H1 (cell line): ENCODE measurements at regions not wholly inside any gene's neighbourhood (a gene's known extent, or its start where the extent isn't known, plus 50 kb on each side); places are given as distances from the start of the nearest gene placed in this dataset.

Experiments used
- CTCF ChIA-PET: fragments of 300-600 bp; sonication (Branson Sonifier 250); formaldehyde crosslinking; loops from one replicate; lab custom pipeline; 2021; ENCODE audit not compliant: partially characterized antibody; lab: Charles Lee
- POLR2A ChIA-PET: fragments of 300-600 bp; sonication (Branson Sonifier 250); formaldehyde crosslinking; loops from one replicate; lab custom pipeline; 2021; ENCODE audit warnings: inconsistent platforms; ENCODE audit not compliant: partially characterized antibody; lab: Charles Lee
- DNase-seq, 2 experiments: peaks; one replicate each; pipeline versions ENCODE4 v3.0.0 to v3.0.0-alpha.2; 2010 to 2022; ENCODE audit warnings: low spot score in 2 of 2, low read depth in 1 of 2, mixed read lengths in 1 of 2
- FAIRE-seq: peaks from 2 replicates; lab custom pipeline; 2011; peaks lifted over from hg19 to GRCh38; lab: Jason Lieb, UNC
- H2AFZ ChIP-seq: 2 replicates; pipeline ENCODE4 v1.8.1; 2012; ENCODE audit warnings: low read length, inconsistent platforms
- H2AK5ac ChIP-seq: 2 replicates; pipeline ENCODE4 v1.6.1; 2013; ENCODE audit warnings: low read depth, low read length
- H2BK120ac ChIP-seq: replicated peaks from 2 replicates; pipeline ENCODE3; 2013; ENCODE audit warnings: low read depth, low read length, inconsistent platforms
- H2BK12ac ChIP-seq: 2 replicates; pipeline ENCODE4 v1.6.1; 2013; ENCODE audit warnings: low read depth, low read length
- H2BK15ac ChIP-seq: 2 replicates; pipeline ENCODE4 v1.6.1; 2013; ENCODE audit warnings: low read length
- H2BK20ac ChIP-seq: 2 replicates; pipeline ENCODE4 v1.6.1; 2013; ENCODE audit warnings: low read length
- H2BK5ac ChIP-seq: 2 replicates; pipeline ENCODE4 v1.6.1; 2013; ENCODE audit warnings: low read depth, low read length
- H3K14ac ChIP-seq: 2 replicates; pipeline ENCODE4 v1.6.1; 2013; ENCODE audit warnings: inconsistent platforms; ENCODE audit not compliant: insufficient read length
- H3K18ac ChIP-seq: 2 replicates; pipeline ENCODE4 v1.6.1; 2013; ENCODE audit warnings: low read length; ENCODE audit errors: extremely low read depth
- H3K23ac ChIP-seq: 2 replicates; pipeline ENCODE4 v1.6.1; 2013; ENCODE audit warnings: inconsistent platforms; ENCODE audit not compliant: insufficient read length
- H3K23me2 ChIP-seq: 2 replicates; pipeline ENCODE4 v1.6.1; 2013; ENCODE audit warnings: low read depth, low read length
- H3K27ac ChIP-seq: 2 replicates; pipeline ENCODE4 v1.6.1; 2011; ENCODE audit warnings: low read depth, low read length, inconsistent platforms
- H3K27me3 ChIP-seq, 4 experiments: replicated peaks in 1 of 4; 1 replicate in 1 of 4; 2 replicates in 3 of 4; pipeline versions ENCODE4 v1.6.1 to v1.8.1; 2011 to 2013; ENCODE audit warnings: low read length in 3 of 4, mild to moderate bottlenecking in 3 of 4, inconsistent platforms in 2 of 4, mixed read lengths in 2 of 4, moderate library complexity in 1 of 4; ENCODE audit not compliant: control insufficient read depth in 3 of 4, insufficient read depth in 3 of 4; ENCODE audit errors: extremely low read depth in 1 of 4
- H3K36me3 ChIP-seq, 4 experiments: 2 replicates each; pipeline versions ENCODE4 v1.6.1 to v1.8.1; 2011 to 2013; ENCODE audit warnings: mild to moderate bottlenecking in 4 of 4, low read length in 3 of 4, moderate library complexity in 2 of 4, control low read depth in 1 of 4, inconsistent platforms in 1 of 4; ENCODE audit not compliant: insufficient read depth in 4 of 4, control insufficient read depth in 2 of 4
- H3K4ac ChIP-seq: replicated peaks from 2 replicates; pipeline ENCODE3; 2013; ENCODE audit warnings: low read length, low read depth, mixed read lengths, inconsistent platforms; ENCODE audit not compliant: insufficient read length
- H3K4me1 ChIP-seq, 4 experiments: replicated peaks in 1 of 4; 1 replicate in 1 of 4; 2 replicates in 3 of 4; pipeline versions ENCODE4 v1.6.1 to v1.8.1; 2011 to 2013; ENCODE audit warnings: low read length in 3 of 4, inconsistent platforms in 2 of 4, mixed read lengths in 1 of 4; ENCODE audit not compliant: insufficient read depth in 4 of 4, control insufficient read depth in 3 of 4
- H3K4me2 ChIP-seq, 2 experiments: 2 replicates each; pipeline versions ENCODE4 v1.6.1 to v1.8.1; 2011 to 2013; ENCODE audit warnings: low read depth in 2 of 2, low read length in 2 of 2, control low read depth in 1 of 2, inconsistent platforms in 1 of 2, mild to moderate bottlenecking in 1 of 2; ENCODE audit not compliant: insufficient read depth in 1 of 2
- H3K4me3 ChIP-seq, 4 experiments: fragments of 200-600, 300-600 bp in 1 of 4; sonication (generic), shearing (Covaris generic), sonication (Bioruptor Twin) in 1 of 4; 2 replicates each; pipeline versions ENCODE4 v1.5.1 to v1.8.1; 2011 to 2016; ENCODE audit warnings: low read length in 4 of 4, low read depth in 3 of 4, control low read depth in 2 of 4, inconsistent platforms in 2 of 4, mild to moderate bottlenecking in 2 of 4, mixed read lengths in 1 of 4, moderate library complexity in 1 of 4; ENCODE audit not compliant: insufficient read depth in 2 of 4; ENCODE audit errors: extremely low read depth in 1 of 4
- H3K56ac ChIP-seq: replicated peaks from 2 replicates; pipeline ENCODE3; 2013; ENCODE audit warnings: low read depth, mild to moderate bottlenecking, mixed read lengths, low read length, inconsistent platforms; ENCODE audit not compliant: insufficient read length
- H3K79me1 ChIP-seq: 2 replicates; pipeline ENCODE4 v1.6.1; 2013; ENCODE audit warnings: low read depth, low read length, control low read depth
- H3K79me2 ChIP-seq, 2 experiments: 2 replicates each; pipeline versions ENCODE4 v1.6.1 to v1.8.1; 2012 to 2013; ENCODE audit warnings: low read length in 2 of 2, mild to moderate bottlenecking in 2 of 2, inconsistent platforms in 1 of 2; ENCODE audit not compliant: insufficient read depth in 2 of 2, control insufficient read depth in 1 of 2
- H3K9ac ChIP-seq, 4 experiments: replicated peaks in 1 of 4; 1 replicate in 1 of 4; 2 replicates in 3 of 4; pipeline versions ENCODE4 v1.6.1 to v1.8.1; 2011 to 2013; ENCODE audit warnings: low read depth in 3 of 4, low read length in 3 of 4, control low read depth in 2 of 4, mild to moderate bottlenecking in 2 of 4, moderate library complexity in 2 of 4, inconsistent platforms in 1 of 4; ENCODE audit errors: extremely low read depth in 1 of 4
- H3K9me3 ChIP-seq, 2 experiments: 2 replicates each; pipeline versions ENCODE4 v1.6.1 to v1.8.1; 2012 to 2013; ENCODE audit warnings: mild to moderate bottlenecking in 2 of 2, moderate library complexity in 2 of 2, control low read depth in 1 of 2, inconsistent platforms in 1 of 2, low read depth in 1 of 2, low read length in 1 of 2, mixed read lengths in 1 of 2; ENCODE audit not compliant: insufficient read depth in 2 of 2
- H4K20me1 ChIP-seq, 2 experiments: replicated peaks in 1 of 2; 2 replicates each; pipeline versions ENCODE3 to v1.8.1; 2011 to 2013; ENCODE audit warnings: inconsistent platforms in 2 of 2, low read length in 2 of 2, mild to moderate bottlenecking in 1 of 2; ENCODE audit not compliant: insufficient read depth in 2 of 2, control insufficient read depth in 1 of 2
- H4K5ac ChIP-seq: 2 replicates; pipeline ENCODE4 v1.6.1; 2013; ENCODE audit warnings: low read length, low read depth, mixed read lengths, inconsistent platforms; ENCODE audit not compliant: insufficient read length
- H4K8ac ChIP-seq: 2 replicates; pipeline ENCODE4 v1.8.0; 2013; ENCODE audit warnings: mild to moderate bottlenecking, moderate library complexity, low read length, inconsistent platforms; ENCODE audit not compliant: insufficient read depth; ENCODE audit errors: extremely low read depth
- H4K91ac ChIP-seq: replicated peaks from 2 replicates; pipeline ENCODE3; 2013; ENCODE audit warnings: low read length, mixed read lengths, inconsistent platforms; ENCODE audit not compliant: insufficient read length
- ASH2L ChIP-seq: fragments of 200-600, 300-600 bp; sonication (generic); IDR thresholded peaks from one replicate; pipeline ENCODE4 v1.7.1; 2017; ENCODE audit warnings: low read length
- CHD1 ChIP-seq: IDR thresholded peaks from 2 replicates; pipeline ENCODE4 v1.6.1; 2012; ENCODE audit warnings: low read depth, low read length, improper control_type of control experiment
- EGR1 ChIP-seq: IDR thresholded peaks from 2 replicates; pipeline ENCODE4 v1.6.1; 2011; ENCODE audit warnings: low read depth, low read length, borderline replicate concordance
- HDAC2 ChIP-seq, 2 experiments: fragments of 300-600 bp in 1 of 2; sonication (generic) in 1 of 2; IDR thresholded peaks; 2 replicates each; pipeline ENCODE4 v1.6.1; 2011 to 2012; ENCODE audit warnings: low read depth in 2 of 2, low read length in 2 of 2, mild to moderate bottlenecking in 2 of 2, moderate library complexity in 2 of 2, borderline replicate concordance in 1 of 2, inconsistent platforms in 1 of 2
- HDAC6 ChIP-seq: IDR thresholded peaks from one replicate; pipeline ENCODE4 v1.7.1; 2012; ENCODE audit warnings: low read depth, mild to moderate bottlenecking, inconsistent platforms, low read length, moderate library complexity
- KDM1A ChIP-seq: fragments of 200-600, 300-600 bp; sonication (generic); IDR thresholded peaks from 2 replicates; pipeline ENCODE4 v1.7.1; 2016; ENCODE audit warnings: mild to moderate bottlenecking, low read length, borderline replicate concordance
- NRF1 ChIP-seq: IDR thresholded peaks from 2 replicates; pipeline ENCODE4 v1.6.1; 2011; ENCODE audit warnings: mild to moderate bottlenecking, low read depth, low read length, improper control_type of control experiment
- POLR2AphosphoS5 ChIP-seq: IDR thresholded peaks from 2 replicates; pipeline ENCODE4 v1.6.1; 2011; ENCODE audit warnings: low read depth, low read length
- SAP30 ChIP-seq: fragments of 300-600 bp; sonication (generic); IDR thresholded peaks from 2 replicates; pipeline ENCODE4 v1.7.1; 2012; ENCODE audit warnings: low read length, moderate library complexity, mild to moderate bottlenecking, inconsistent platforms; ENCODE audit not compliant: insufficient read depth, insufficient replicate concordance
- SIRT6 ChIP-seq: IDR thresholded peaks from one replicate; pipeline ENCODE4 v1.7.1; 2012; ENCODE audit warnings: low read length, inconsistent platforms
- SRF ChIP-seq: IDR thresholded peaks from 2 replicates; pipeline ENCODE4 v1.6.1; 2011; ENCODE audit warnings: mild to moderate bottlenecking, low read depth, low read length, moderate library complexity
- WGBS, 2 experiments: shearing (Covaris generic) in 1 of 2; methylation state at CpG; one replicate each; pipeline versions ENCODE4 v1.1.6 to v1.1.7; 2013 to 2015; ENCODE audit warnings: low lambda C conversion rate in 2 of 2, mixed read lengths in 2 of 2, inconsistent platforms in 1 of 2, low coverage in 1 of 2, missing lambda C conversion rate in 1 of 2; ENCODE audit not compliant: insufficient replicate concordance in 2 of 2, insufficient coverage in 1 of 2, insufficient read length in 1 of 2; ENCODE audit errors: extremely low coverage in 1 of 2, missing lambda C conversion rate in 1 of 2; 5-methylcytosine and 5-hydroxymethylcytosine counted together

DNA sequence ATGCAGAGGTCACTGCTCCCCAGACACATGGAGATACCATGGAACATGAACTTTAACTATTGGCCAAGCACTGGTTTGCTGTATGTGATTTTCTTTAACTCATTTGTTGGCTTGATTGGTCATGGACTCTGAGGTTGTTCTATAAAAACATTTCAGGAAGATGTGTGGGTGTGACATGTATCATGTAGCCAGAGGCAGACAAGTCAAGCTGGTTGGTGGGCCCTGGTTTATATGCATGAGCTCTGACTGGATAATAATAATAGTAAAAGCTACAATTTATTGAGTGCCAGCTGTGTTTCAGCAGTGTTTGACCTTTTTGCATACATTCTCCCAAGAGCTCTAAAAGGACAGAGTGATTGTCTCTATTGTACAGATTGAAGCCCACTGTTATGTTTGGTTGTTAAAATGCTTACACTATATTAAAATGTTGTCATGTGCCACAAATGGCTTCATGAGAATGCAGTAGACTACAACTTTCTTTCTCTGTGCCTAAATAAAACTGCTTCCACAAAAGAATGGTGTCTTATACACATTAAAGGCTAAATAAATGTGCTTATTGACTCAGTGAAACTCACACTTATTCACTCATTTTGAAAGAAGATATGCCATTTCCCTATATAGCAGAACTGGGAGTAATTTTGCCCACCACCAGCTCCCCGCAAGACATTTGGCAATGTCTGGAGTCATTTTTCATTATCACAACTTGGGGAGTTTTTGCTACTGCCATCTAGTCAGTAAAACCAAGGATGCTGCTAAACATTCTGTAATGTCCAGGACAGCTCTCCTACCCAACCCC is 243.6 kb upstream of the NFE2L3 start:
- Histone ChIP-seq H3K56ac (no peak overlapping the region), H4K20me1 (no peaks in the 10 kb centered on the region), H3K27me3 (no peaks in the 10 kb centered on the region), H3K4me2 (no peak overlapping the region), H2BK20ac (no peak overlapping the region), H2BK15ac (no peak overlapping the region), H3K4ac (no peak overlapping the region), H3K23me2 (no peaks in the 10 kb centered on the region), H4K5ac (no peak overlapping the region), H3K9me3 (no peaks in the 10 kb centered on the region), H3K79me2 (no peaks in the 10 kb centered on the region), H2BK12ac (no peak overlapping the region), H2AFZ (no peak overlapping the region), H2AK5ac (no peak overlapping the region), H2BK5ac (no peak overlapping the region), H3K14ac (peak overlapping the region; percentile 36), H2BK120ac (no peak overlapping the region), H3K4me3 (no peak overlapping the region), H3K23ac (no peak overlapping the region), H3K79me1 (no peaks in the 10 kb centered on the region), H4K91ac (no peak overlapping the region), H3K9ac (no peak overlapping the region), H3K27ac (no peak overlapping the region), H4K8ac (no peak overlapping the region), H3K4me1 (peaks cover 2 to 7% (median 4%) of the 10 kb centered on the region in 4 experiments; a peak in 4 of 7 replicates), H3K18ac (no peak overlapping the region), H3K36me3 (no peaks in the 10 kb centered on the region)
- ChIA-PET CTCF (interaction anchor here (0.7 to 4.2 kb wide), 11 partner anchors 8 to 457 kb away, joined by 3 to 36 read pairs (median 4); no protein-coding TSS in a partner anchor), POLR2A (interaction anchor here (1.1 to 1.7 kb wide), 5 partner anchors 12 to 281 kb away, joined by 3 to 4 read pairs (median 3); no protein-coding TSS in a partner anchor)
- no peak for FAIRE-seq
- no peak for TF ChIP-seq NRF1
- TF ChIP-seq KDM1A = no peak
- TF ChIP-seq EGR1 = no peak
- TF ChIP-seq SAP30 = no peak
- no peak for TF ChIP-seq SIRT6
- TF ChIP-seq HDAC6 = no peak
- TF ChIP-seq HDAC2 (IDR thresholded peaks at IDR 0.05; ENCODE audit: borderline replicate concordance in 1 of 2, low read depth in 2 of 2, low read length in 2 of 2) = no peak
- TF ChIP-seq CHD1 = no peak
- TF ChIP-seq POLR2AphosphoS5 = no peak
- TF ChIP-seq ASH2L = no peak
- no peak for TF ChIP-seq SRF
- DNase-seq = no peak
- 93% methylated on average over 1 of the region's 1 CpG; no CpG with 5 or more reads in 1 of the 2 experiments for WGBS, 2 experiments
